Smooth muscle cell (in vitro differentiated cells): ENCODE measurements at regions not wholly inside any gene's neighbourhood (a gene's known extent, or its start where the extent isn't known, plus 50 kb on each side); places are given as distances from the start of the nearest gene placed in this dataset.
A peak's percentile ranks its signal among the peaks of the same experiment; 100 is the strongest.

Source experiments
- DNase-seq: peaks from one replicate; lab custom pipeline; 2025; ENCODE audit not compliant: unreplicated experiment; lab: John Stamatoyannopoulos, UW
- H2AFZ ChIP-seq: fragments of 200-600 bp; sonication (generic); 2 replicates; pipeline ENCODE4 v1.6.0; 2016; ENCODE audit warnings: antibody characterized with exemption, low read depth, mild to moderate bottlenecking
- H3F3A ChIP-seq: fragments of 200-600 bp; sonication (generic); 2 replicates; pipeline ENCODE4 v1.6.0; 2017; ENCODE audit warnings: antibody characterized with exemption, low read depth
- H3K27ac ChIP-seq: fragments of 200-600 bp; sonication (generic); 2 replicates; pipeline ENCODE4 v1.5.1; 2016; ENCODE audit warnings: low read depth, mild to moderate bottlenecking
- H3K27me3 ChIP-seq: fragments of 200-600 bp; sonication (generic); 2 replicates; pipeline ENCODE4 v1.6.1; 2016; ENCODE audit warnings: low read depth, mild to moderate bottlenecking
- H3K36me3 ChIP-seq: fragments of 200-600 bp; sonication (generic); 2 replicates; pipeline ENCODE4 v1.5.1; 2016; ENCODE audit warnings: low read depth
- H3K4me1 ChIP-seq: fragments of 200-600 bp; sonication (generic); 2 replicates; pipeline ENCODE4 v1.5.1; 2016; ENCODE audit warnings: low read depth
- H3K4me2 ChIP-seq: fragments of 200-600 bp; sonication (generic); 2 replicates; pipeline ENCODE4 v1.6.0; 2016; ENCODE audit warnings: mild to moderate bottlenecking
- H3K4me3 ChIP-seq: fragments of 200-600 bp; sonication (generic); 2 replicates; pipeline ENCODE4 v1.5.1; 2016; ENCODE audit warnings: mild to moderate bottlenecking
- H3K79me2 ChIP-seq: fragments of 200-600 bp; sonication (generic); 2 replicates; pipeline ENCODE4 v1.6.0; 2016; ENCODE audit warnings: low read depth, mild to moderate bottlenecking
- H3K9ac ChIP-seq: fragments of 200-600 bp; sonication (generic); 2 replicates; pipeline ENCODE4 v1.6.0; 2016; ENCODE audit warnings: low read depth
- H3K9me3 ChIP-seq: fragments of 200-600 bp; sonication (generic); replicated peaks from 2 replicates; pipeline ENCODE4 v1.5.1; 2016; ENCODE audit warnings: low read depth
- H4K20me1 ChIP-seq: fragments of 200-600 bp; sonication (generic); 2 replicates; pipeline ENCODE4 v1.6.0; 2016; ENCODE audit warnings: low read depth
- WGBS: methylation state at CpG from one replicate; pipeline ENCODE4 v1.1.7; 2016; ENCODE audit warnings: low lambda C conversion rate; 5-methylcytosine and 5-hydroxymethylcytosine counted together
- TF ChIP-seq, protein P1 (sequence below): fragments of 200-600 bp; sonication (generic); IDR thresholded peaks from 2 replicates; pipeline ENCODE4 v1.5.1; 2017; ENCODE audit warnings: borderline replicate concordance, mild to moderate bottlenecking, antibody characterized with exemption; ENCODE audit not compliant: insufficient read depth, poor library complexity, severe bottlenecking

DNA sequence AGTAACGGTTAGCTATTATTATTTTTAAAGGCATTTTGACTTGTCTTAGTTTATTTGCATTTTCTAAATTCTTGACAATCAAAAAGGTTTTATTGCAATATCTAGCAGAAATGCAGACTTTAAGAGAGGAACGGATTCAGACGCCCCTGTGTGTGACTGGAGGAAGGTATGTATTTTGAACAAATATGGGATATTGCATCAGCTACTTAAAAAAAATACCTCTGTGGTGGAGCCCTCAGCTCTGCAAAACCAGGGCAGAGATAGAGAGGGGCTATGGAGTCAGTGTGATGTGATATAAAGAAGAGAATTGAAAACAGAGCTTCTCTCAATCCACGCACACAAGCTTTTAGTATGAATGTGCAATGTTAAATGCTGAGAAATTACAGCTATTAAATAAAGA, 142.4 kb downstream of the ICE1 start:
- no peaks in the 10 kb centered on the region for H3K4me1 ChIP-seq
- no peak overlapping the region for H3K27ac ChIP-seq
- no peak overlapping the region for H3K9ac ChIP-seq
- DNase-seq, result no peak
- no peaks in the 10 kb centered on the region for H3F3A ChIP-seq
- no peaks in the 10 kb centered on the region for H3K79me2 ChIP-seq
- 45% methylated on average over 4 of the region's 4 CpGs for WGBS
- TF ChIP-seq, protein P1, sequence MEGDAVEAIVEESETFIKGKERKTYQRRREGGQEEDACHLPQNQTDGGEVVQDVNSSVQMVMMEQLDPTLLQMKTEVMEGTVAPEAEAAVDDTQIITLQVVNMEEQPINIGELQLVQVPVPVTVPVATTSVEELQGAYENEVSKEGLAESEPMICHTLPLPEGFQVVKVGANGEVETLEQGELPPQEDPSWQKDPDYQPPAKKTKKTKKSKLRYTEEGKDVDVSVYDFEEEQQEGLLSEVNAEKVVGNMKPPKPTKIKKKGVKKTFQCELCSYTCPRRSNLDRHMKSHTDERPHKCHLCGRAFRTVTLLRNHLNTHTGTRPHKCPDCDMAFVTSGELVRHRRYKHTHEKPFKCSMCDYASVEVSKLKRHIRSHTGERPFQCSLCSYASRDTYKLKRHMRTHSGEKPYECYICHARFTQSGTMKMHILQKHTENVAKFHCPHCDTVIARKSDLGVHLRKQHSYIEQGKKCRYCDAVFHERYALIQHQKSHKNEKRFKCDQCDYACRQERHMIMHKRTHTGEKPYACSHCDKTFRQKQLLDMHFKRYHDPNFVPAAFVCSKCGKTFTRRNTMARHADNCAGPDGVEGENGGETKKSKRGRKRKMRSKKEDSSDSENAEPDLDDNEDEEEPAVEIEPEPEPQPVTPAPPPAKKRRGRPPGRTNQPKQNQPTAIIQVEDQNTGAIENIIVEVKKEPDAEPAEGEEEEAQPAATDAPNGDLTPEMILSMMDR, result no peak
- H2AFZ ChIP-seq, result no peak overlapping the region
- H3K4me3 ChIP-seq, result no peak overlapping the region
- H3K4me2 ChIP-seq, result peak overlapping the region; percentile 5
- H3K9me3 ChIP-seq, result no peaks in the 10 kb centered on the region
- H3K27me3 ChIP-seq, result no peaks in the 10 kb centered on the region
- no peaks in the 10 kb centered on the region for H3K36me3 ChIP-seq
- no peaks in the 10 kb centered on the region for H4K20me1 ChIP-seq

DNA sequence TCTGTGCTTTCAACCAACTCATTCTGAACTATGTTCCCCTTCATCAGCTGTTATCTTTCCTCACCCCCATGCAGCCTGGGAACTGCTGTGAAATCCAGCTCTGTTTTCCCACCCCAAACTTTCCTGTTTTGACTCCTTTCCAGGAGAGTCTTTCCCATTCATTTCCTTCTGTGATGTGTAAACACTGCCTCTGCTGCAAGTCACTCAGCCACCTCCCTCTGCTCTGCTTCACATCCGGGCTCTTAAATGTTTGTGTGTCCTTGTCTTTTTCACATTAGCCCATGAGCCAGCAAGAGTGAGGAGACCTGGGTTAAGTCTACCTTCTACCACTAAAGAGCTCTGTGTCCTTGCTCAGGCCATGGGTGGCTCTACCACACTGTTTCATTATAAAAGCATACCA, 137.5 kb downstream of the ICE1 start:
- Histone ChIP-seq H3K4me3 (no peak overlapping the region), H3K36me3 (no peaks in the 10 kb centered on the region), H2AFZ (no peak overlapping the region), H4K20me1 (no peaks in the 10 kb centered on the region), H3K9ac (no peak overlapping the region), H3K27ac (no peak overlapping the region), H3K27me3 (no peaks in the 10 kb centered on the region), H3F3A (peaks cover 12% of the 10 kb centered on the region), H3K9me3 (no peaks in the 10 kb centered on the region), H3K4me2 (peak overlapping the region; percentile 16), H3K4me1 (peaks cover 11% of the 10 kb centered on the region), H3K79me2 (no peaks in the 10 kb centered on the region)
- TF ChIP-seq, protein P1, result no peak
- 27% methylated on average over 1 of the region's 1 CpG for WGBS
- no peak for DNase-seq

DNA sequence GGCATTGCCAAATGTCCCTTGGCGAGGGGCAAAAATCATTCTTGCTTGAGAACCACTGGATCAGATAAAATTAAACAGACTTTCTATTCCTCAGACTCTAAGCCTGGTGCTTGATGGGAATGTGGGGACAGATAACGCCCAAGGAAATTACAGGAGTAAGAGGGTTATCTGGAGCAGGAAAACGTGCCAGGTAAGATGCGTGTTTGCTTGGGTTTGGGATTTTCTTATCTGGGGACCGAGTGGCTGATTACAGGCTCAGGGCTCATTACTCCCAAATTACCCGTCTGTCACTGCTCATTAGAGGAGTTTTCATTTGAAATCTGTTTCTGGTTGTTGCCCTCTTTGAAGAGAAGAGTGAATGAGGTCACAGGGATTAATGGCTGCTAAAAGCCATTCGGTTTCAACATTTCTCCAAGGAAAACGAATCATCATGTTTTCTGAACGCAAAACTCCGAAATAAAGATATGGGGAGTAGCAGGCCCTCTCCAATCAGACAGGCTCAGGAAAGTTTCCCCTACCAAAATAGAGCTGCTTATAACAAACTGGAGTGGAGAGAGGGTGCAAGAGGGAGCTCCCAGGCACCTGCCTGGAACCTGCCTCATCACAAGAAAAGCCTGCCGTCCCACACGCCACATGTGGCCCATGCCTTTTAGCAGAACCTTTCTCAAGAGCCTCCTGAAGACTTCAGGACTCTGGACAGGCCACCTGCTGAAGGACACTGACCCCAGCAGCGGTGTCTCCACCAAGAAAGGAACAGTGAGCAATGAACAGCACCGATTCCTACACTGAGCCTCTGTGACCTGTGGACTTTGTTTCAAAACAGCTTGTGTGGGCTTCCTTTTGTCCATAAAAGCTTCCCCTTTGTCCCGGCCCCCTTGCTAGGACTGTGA, 136.4 kb downstream of the ICE1 start:
- H3K4me1 ChIP-seq, result peaks cover 11% of the 10 kb centered on the region
- no peak overlapping the region for H3K27ac ChIP-seq
- H3K4me3 ChIP-seq, result no peak overlapping the region
- no peaks in the 10 kb centered on the region for H3K9me3 ChIP-seq
- H4K20me1 ChIP-seq, result no peaks in the 10 kb centered on the region
- no peak overlapping the region for H3K4me2 ChIP-seq
- 51% methylated on average over 15 of the region's 15 CpGs for WGBS
- no peaks in the 10 kb centered on the region for H3K27me3 ChIP-seq
- H2AFZ ChIP-seq, result no peak overlapping the region
- no peaks in the 10 kb centered on the region for H3K36me3 ChIP-seq
- H3F3A ChIP-seq, result peaks cover 12% of the 10 kb centered on the region
- H3K79me2 ChIP-seq, result no peaks in the 10 kb centered on the region
- TF ChIP-seq, protein P1, result no peak
- no peak for DNase-seq
- H3K9ac ChIP-seq, result no peak overlapping the region

DNA sequence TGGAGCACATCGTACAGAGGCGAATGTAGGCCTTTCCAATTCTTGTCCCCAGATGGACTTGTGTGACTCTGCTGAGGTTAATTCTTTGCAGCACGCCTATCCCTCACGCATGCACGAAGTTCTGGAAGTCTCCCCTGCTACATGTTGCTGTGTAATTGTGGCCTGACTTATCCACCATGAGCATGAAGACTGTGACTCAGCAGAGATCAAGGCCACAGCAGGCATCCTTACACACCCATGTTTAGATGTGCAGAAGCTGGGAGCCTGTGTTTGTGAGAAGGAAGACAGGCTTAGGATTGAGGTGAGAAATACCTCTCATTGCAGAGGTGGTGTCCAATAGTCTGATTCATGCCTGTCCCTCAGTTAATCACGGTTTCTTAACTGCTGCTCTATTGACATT, 135.6 kb downstream of the ICE1 start:
- Histone ChIP-seq H3K9ac (no peak overlapping the region), H3K27ac (no peak overlapping the region)
- DNase-seq, result no peak

More for the DNA sequence above, 135.6 kb downstream of the ICE1 start:
- Histone ChIP-seq H3K79me2 (no peaks in the 10 kb centered on the region), H3K36me3 (no peaks in the 10 kb centered on the region), H3K4me2 (no peak overlapping the region), H3K27me3 (no peaks in the 10 kb centered on the region), H4K20me1 (no peaks in the 10 kb centered on the region), H3F3A (peaks cover 12% of the 10 kb centered on the region), H3K4me1 (peaks cover 11% of the 10 kb centered on the region), H3K4me3 (no peak overlapping the region), H3K9me3 (no peaks in the 10 kb centered on the region), H2AFZ (no peak overlapping the region)
- TF ChIP-seq, protein P1, result no peak
- WGBS, result 60% methylated on average over 6 of the region's 6 CpGs
